Parathyroid adenoma (tissue), 2 donors: ENCODE measurements at regions not wholly inside any gene's neighbourhood (a gene's known extent, or its start where the extent isn't known, plus 50 kb on each side); places are given as distances from the start of the nearest gene placed in this dataset.

Source experiments
- H2AFZ ChIP-seq: fragments of 300-600 bp; sonication (generic); one replicate; pipeline ENCODE4 v1.7.0; 2017; ENCODE audit warnings: antibody characterized with exemption, mild to moderate bottlenecking
- H3K27ac ChIP-seq: fragments of 300-600 bp; sonication (generic); one replicate; pipeline ENCODE4 v1.7.0; 2017
- H3K27me3 ChIP-seq: fragments of 300-600 bp; sonication (generic); one replicate; pipeline ENCODE4 v1.7.0; 2017; ENCODE audit warnings: low read length; ENCODE audit not compliant: control insufficient read depth, insufficient read depth
- H3K36me3 ChIP-seq: fragments of 300-600 bp; sonication (generic); one replicate; pipeline ENCODE4 v1.7.0; 2017; ENCODE audit warnings: low read length; ENCODE audit not compliant: control insufficient read depth, insufficient read depth
- H3K4me1 ChIP-seq: fragments of 300-600 bp; sonication (generic); one replicate; pipeline ENCODE4 v1.7.0; 2017; ENCODE audit warnings: control low read depth
- H3K4me2 ChIP-seq: fragments of 300-600 bp; sonication (generic); one replicate; pipeline ENCODE4 v1.7.0; 2017; ENCODE audit warnings: low read length
- H3K4me3 ChIP-seq: fragments of 300-600 bp; sonication (generic); one replicate; pipeline ENCODE4 v1.7.0; 2017; ENCODE audit warnings: low read depth, low read length
- H3K79me2 ChIP-seq: fragments of 300-600 bp; sonication (generic); one replicate; pipeline ENCODE4 v1.7.0; 2017; ENCODE audit warnings: control low read depth
- H3K9ac ChIP-seq: fragments of 300-600 bp; sonication (generic); one replicate; pipeline ENCODE4 v1.7.0; 2017; ENCODE audit warnings: mild to moderate bottlenecking
- H3K9me3 ChIP-seq: fragments of 300-600 bp; sonication (generic); one replicate; pipeline ENCODE4 v1.7.0; 2017; ENCODE audit warnings: low read length; ENCODE audit not compliant: control insufficient read depth
- TF ChIP-seq, protein P1 (sequence below): fragments of 300-600 bp; sonication (generic); IDR thresholded peaks from one replicate; pipeline ENCODE4 v1.7.0; 2017; ENCODE audit warnings: antibody characterized with exemption, mild to moderate bottlenecking
- donor health status: primary hyperparathyroidism.

- H3K4me2 ChIP-seq: no peak overlapping the region
- H2AFZ ChIP-seq: no peak overlapping the region
- H3K4me3 ChIP-seq: no peak overlapping the region
- H3K79me2 ChIP-seq: no peaks in the 10 kb centered on the region
- no peak overlapping the region for H3K27ac ChIP-seq
- H3K9me3 ChIP-seq: no peaks in the 10 kb centered on the region
- no peaks in the 10 kb centered on the region for H3K27me3 ChIP-seq
- H3K36me3 ChIP-seq: no peaks in the 10 kb centered on the region
- TF ChIP-seq, protein P1, sequence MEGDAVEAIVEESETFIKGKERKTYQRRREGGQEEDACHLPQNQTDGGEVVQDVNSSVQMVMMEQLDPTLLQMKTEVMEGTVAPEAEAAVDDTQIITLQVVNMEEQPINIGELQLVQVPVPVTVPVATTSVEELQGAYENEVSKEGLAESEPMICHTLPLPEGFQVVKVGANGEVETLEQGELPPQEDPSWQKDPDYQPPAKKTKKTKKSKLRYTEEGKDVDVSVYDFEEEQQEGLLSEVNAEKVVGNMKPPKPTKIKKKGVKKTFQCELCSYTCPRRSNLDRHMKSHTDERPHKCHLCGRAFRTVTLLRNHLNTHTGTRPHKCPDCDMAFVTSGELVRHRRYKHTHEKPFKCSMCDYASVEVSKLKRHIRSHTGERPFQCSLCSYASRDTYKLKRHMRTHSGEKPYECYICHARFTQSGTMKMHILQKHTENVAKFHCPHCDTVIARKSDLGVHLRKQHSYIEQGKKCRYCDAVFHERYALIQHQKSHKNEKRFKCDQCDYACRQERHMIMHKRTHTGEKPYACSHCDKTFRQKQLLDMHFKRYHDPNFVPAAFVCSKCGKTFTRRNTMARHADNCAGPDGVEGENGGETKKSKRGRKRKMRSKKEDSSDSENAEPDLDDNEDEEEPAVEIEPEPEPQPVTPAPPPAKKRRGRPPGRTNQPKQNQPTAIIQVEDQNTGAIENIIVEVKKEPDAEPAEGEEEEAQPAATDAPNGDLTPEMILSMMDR: no peak
- no peaks in the 10 kb centered on the region for H3K4me1 ChIP-seq
- H3K9ac ChIP-seq: no peak overlapping the region
Observed at GRCh38 chr5:21686706-21687105, 1166.4 kb downstream of the CDH12 start.

DNA sequence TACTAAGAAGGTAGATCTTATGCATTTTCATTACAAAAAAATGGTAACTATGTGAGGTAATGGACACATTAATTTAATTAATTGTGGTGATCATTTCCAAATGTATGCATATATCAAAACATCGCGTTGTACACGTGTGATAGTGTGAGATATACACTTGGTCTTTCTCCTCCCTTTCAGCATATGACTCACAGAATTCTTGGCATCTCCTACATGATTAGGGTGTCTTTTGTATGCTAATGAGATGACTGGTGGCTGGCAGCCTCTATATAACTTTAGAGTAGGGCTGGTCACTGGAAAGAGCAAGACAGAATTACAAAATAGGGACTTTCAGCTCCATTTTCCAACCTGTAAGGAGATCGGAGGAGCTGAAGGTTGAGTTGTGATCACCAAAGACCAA lies 1167.6 kb downstream of the CDH12 start:
- no peaks in the 10 kb centered on the region for H3K36me3 ChIP-seq
- H3K79me2 ChIP-seq: no peaks in the 10 kb centered on the region
- H3K4me2 ChIP-seq: no peak overlapping the region
- H3K4me1 ChIP-seq: no peaks in the 10 kb centered on the region
- no peak overlapping the region for H3K9ac ChIP-seq
- no peak overlapping the region for H3K4me3 ChIP-seq
- no peak overlapping the region for H3K27ac ChIP-seq
- TF ChIP-seq, protein P1: no peak
- no peaks in the 10 kb centered on the region for H3K9me3 ChIP-seq
- H2AFZ ChIP-seq: no peak overlapping the region
- no peaks in the 10 kb centered on the region for H3K27me3 ChIP-seq

DNA sequence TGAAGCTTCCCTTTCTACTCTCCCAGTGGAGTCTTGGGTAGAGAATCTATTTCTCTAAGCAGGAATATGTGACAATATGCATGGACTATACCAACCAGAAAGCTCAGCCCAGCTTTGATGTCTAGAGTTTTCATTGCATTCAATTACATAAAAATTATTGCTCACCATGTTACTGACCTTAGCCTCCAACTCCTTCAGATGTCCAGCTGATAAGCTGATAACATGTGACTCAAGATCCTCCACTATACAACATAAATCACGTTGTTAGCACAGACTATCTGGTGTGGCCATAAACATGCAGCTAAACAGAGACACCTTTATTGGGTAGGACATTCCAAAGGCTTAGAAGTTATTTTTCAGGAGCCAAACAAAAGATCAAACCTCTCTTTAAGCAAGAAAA lies 1168.2 kb downstream of the CDH12 start:
- no peak overlapping the region for H3K4me2 ChIP-seq
- H3K4me3 ChIP-seq: no peak overlapping the region
- H3K9ac ChIP-seq: no peak overlapping the region
- H3K27me3 ChIP-seq: no peaks in the 10 kb centered on the region
- TF ChIP-seq, protein P1: no peak
- H3K9me3 ChIP-seq: no peaks in the 10 kb centered on the region
- no peaks in the 10 kb centered on the region for H3K4me1 ChIP-seq
- no peak overlapping the region for H2AFZ ChIP-seq
- H3K79me2 ChIP-seq: no peaks in the 10 kb centered on the region
- no peak overlapping the region for H3K27ac ChIP-seq
- H3K36me3 ChIP-seq: no peaks in the 10 kb centered on the region

DNA sequence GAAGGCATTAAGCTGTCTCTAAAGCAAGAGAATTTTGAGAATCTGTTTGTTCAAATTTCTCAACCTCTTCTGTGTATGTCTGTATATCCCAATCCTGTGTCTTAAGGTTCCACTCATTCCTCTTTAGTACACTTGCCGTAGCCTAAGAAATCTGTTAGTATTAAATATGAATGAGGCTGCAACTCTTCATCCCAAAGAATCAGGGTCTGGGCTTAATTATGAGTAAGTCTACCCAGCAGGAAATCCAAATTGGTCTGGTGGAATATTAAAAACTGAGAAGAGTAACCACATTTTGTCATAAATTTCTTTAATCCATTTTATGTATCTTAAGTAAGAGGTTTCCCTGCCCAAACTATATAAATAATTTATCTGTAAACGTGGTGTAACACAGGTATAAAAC lies 1171.2 kb downstream of the CDH12 start:
- H3K4me2 ChIP-seq: no peak overlapping the region
- no peak overlapping the region for H2AFZ ChIP-seq
- TF ChIP-seq, protein P1: no peak
- H3K27ac ChIP-seq: no peak overlapping the region
- no peak overlapping the region for H3K9ac ChIP-seq
- H3K4me3 ChIP-seq: no peak overlapping the region
- no peaks in the 10 kb centered on the region for H3K27me3 ChIP-seq
- no peaks in the 10 kb centered on the region for H3K9me3 ChIP-seq
- no peaks in the 10 kb centered on the region for H3K36me3 ChIP-seq
- H3K79me2 ChIP-seq: no peaks in the 10 kb centered on the region
- H3K4me1 ChIP-seq: no peaks in the 10 kb centered on the region

GRCh38 chr5:21680641-21681040 lies 1172.5 kb downstream of the CDH12 start:
- Histone ChIP-seq H3K9ac (no peak overlapping the region), H3K9me3 (no peaks in the 10 kb centered on the region), H3K79me2 (no peaks in the 10 kb centered on the region), H3K27ac (no peak overlapping the region), H3K27me3 (no peaks in the 10 kb centered on the region), H3K4me3 (no peak overlapping the region), H3K36me3 (no peaks in the 10 kb centered on the region), H3K4me1 (no peaks in the 10 kb centered on the region), H2AFZ (no peak overlapping the region), H3K4me2 (no peak overlapping the region)
- TF ChIP-seq, protein P1: no peak
